Parathyroid adenoma (tissue), 2 donors: ENCODE measurements at regions not wholly inside any gene's neighbourhood (a gene's known extent, or its start where the extent isn't known, plus 50 kb on each side); places are given as distances from the start of the nearest gene placed in this dataset.
"Not testable (repeated sequence)": the region's sequence is repeated elsewhere in the genome, so short reads cannot be mapped to it uniquely, and the experiment has no call there.

Experiments used
- H2AFZ ChIP-seq: fragments of 300-600 bp; sonication (generic); one replicate; pipeline ENCODE4 v1.7.0; 2017; ENCODE audit warnings: antibody characterized with exemption, mild to moderate bottlenecking
- H3K27ac ChIP-seq: fragments of 300-600 bp; sonication (generic); one replicate; pipeline ENCODE4 v1.7.0; 2017
- H3K27me3 ChIP-seq: fragments of 300-600 bp; sonication (generic); one replicate; pipeline ENCODE4 v1.7.0; 2017; ENCODE audit warnings: low read length; ENCODE audit not compliant: control insufficient read depth, insufficient read depth
- H3K36me3 ChIP-seq: fragments of 300-600 bp; sonication (generic); one replicate; pipeline ENCODE4 v1.7.0; 2017; ENCODE audit warnings: low read length; ENCODE audit not compliant: control insufficient read depth, insufficient read depth
- H3K4me1 ChIP-seq: fragments of 300-600 bp; sonication (generic); one replicate; pipeline ENCODE4 v1.7.0; 2017; ENCODE audit warnings: control low read depth
- H3K4me2 ChIP-seq: fragments of 300-600 bp; sonication (generic); one replicate; pipeline ENCODE4 v1.7.0; 2017; ENCODE audit warnings: low read length
- H3K4me3 ChIP-seq: fragments of 300-600 bp; sonication (generic); one replicate; pipeline ENCODE4 v1.7.0; 2017; ENCODE audit warnings: low read depth, low read length
- H3K79me2 ChIP-seq: fragments of 300-600 bp; sonication (generic); one replicate; pipeline ENCODE4 v1.7.0; 2017; ENCODE audit warnings: control low read depth
- H3K9ac ChIP-seq: fragments of 300-600 bp; sonication (generic); one replicate; pipeline ENCODE4 v1.7.0; 2017; ENCODE audit warnings: mild to moderate bottlenecking
- H3K9me3 ChIP-seq: fragments of 300-600 bp; sonication (generic); one replicate; pipeline ENCODE4 v1.7.0; 2017; ENCODE audit warnings: low read length; ENCODE audit not compliant: control insufficient read depth
- CTCF ChIP-seq: fragments of 300-600 bp; sonication (generic); IDR thresholded peaks from one replicate; pipeline ENCODE4 v1.7.0; 2017; ENCODE audit warnings: antibody characterized with exemption, mild to moderate bottlenecking
- donor health status: primary hyperparathyroidism.

- H3K27ac ChIP-seq, result no peak overlapping the region
- H3K79me2 ChIP-seq, result no peaks in the 10 kb centered on the region
- no peak for TF ChIP-seq CTCF
- no peak overlapping the region for H3K4me3 ChIP-seq
- no peaks in the 10 kb centered on the region for H3K27me3 ChIP-seq
- no peak overlapping the region for H3K4me2 ChIP-seq
- no peaks in the 10 kb centered on the region for H3K4me1 ChIP-seq
- H2AFZ ChIP-seq, result no peak overlapping the region
- H3K9ac ChIP-seq, result no peak overlapping the region
- H3K9me3 ChIP-seq, result no peaks in the 10 kb centered on the region
- no peaks in the 10 kb centered on the region for H3K36me3 ChIP-seq
Measured at GRCh38 chr4:82124932-82125786, 248.6 kb downstream of the HNRNPD start.

DNA sequence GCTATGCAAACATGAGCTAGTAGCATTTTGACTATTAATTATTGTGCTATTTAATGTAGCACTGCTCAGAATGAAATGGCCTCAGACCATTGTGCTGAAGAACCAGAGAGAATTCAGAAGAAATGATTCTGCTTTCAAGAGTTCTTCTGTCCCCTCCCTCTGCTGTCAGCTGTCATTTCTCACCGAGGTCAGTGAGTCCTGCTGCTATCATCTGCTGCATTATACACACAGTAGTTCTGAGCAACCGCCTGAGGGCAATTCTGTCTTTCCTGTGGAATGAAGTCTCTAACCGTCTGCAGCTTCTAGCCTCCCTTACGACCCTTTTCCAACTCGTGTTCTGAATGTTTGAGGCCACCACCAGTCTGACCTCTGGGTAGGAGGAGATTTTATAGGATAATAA, 249.4 kb downstream of the HNRNPD start:
- no peaks in the 10 kb centered on the region for H3K4me1 ChIP-seq
- no peak overlapping the region for H3K4me3 ChIP-seq
- H3K4me2 ChIP-seq, result no peak overlapping the region
- no peak overlapping the region for H3K9ac ChIP-seq
- H3K36me3 ChIP-seq, result no peaks in the 10 kb centered on the region
- no peaks in the 10 kb centered on the region for H3K9me3 ChIP-seq
- H2AFZ ChIP-seq, result no peak overlapping the region
- no peak overlapping the region for H3K27ac ChIP-seq
- no peaks in the 10 kb centered on the region for H3K27me3 ChIP-seq
- TF ChIP-seq CTCF, result no peak
- H3K79me2 ChIP-seq, result no peaks in the 10 kb centered on the region

DNA sequence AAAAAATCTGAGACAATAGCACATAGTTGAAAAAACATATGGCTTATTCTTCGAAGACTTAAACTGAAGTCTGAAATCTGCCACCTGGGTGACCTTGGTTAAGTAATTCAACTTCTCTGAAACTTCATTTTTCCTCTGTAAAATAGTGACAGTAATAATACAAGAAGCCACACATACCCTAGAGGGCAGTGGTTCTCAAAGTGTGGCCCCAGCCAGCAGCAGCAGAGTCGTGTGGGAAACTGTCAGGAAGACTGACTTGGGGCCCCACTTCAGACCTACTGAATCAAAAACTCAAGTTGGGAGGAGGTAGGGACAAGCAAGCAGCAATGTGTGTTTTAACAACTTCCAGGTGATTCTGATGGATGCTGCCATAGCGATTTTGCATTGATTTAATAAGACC, 249.9 kb downstream of the HNRNPD start:
- Histone ChIP-seq H2AFZ (no peak overlapping the region), H3K4me2 (no peak overlapping the region), H3K4me3 (no peak overlapping the region), H3K9me3 (no peaks in the 10 kb centered on the region), H3K36me3 (no peaks in the 10 kb centered on the region), H3K79me2 (no peaks in the 10 kb centered on the region), H3K27me3 (no peaks in the 10 kb centered on the region), H3K9ac (no peak overlapping the region), H3K4me1 (no peaks in the 10 kb centered on the region), H3K27ac (no peak overlapping the region)
- TF ChIP-seq CTCF, result no peak

DNA sequence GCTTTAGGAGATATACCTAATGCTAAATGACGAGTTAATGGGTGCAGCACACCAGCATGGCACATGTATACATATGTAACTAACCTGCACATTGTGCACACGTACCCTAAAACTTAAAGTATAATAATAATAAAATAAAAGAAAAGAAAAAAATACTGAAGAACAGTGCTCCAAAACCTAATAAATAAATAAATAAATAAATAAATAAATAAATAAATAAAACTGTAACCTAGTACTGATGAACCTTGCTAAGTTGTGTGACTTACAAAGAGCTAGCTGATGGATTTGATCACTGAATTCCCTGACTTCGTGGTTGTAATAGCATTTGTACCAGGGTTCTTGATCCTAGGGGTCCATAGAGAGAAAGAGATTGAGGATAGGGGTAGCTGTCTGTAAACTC, 258.6 kb downstream of the HNRNPD start:
- H3K79me2 ChIP-seq, H3K9ac ChIP-seq, H3K9me3 ChIP-seq, H3K4me2 ChIP-seq, H3K27ac ChIP-seq, H3K36me3 ChIP-seq, H3K4me1 ChIP-seq, H3K4me3 ChIP-seq, H3K27me3 ChIP-seq, H2AFZ ChIP-seq: not testable (repeated sequence)

- Histone ChIP-seq H3K9me3 (no peaks in the 10 kb centered on the region), H3K27ac (no peak overlapping the region), H3K27me3 (no peaks in the 10 kb centered on the region), H3K79me2 (no peaks in the 10 kb centered on the region), H3K9ac (no peak overlapping the region), H2AFZ (no peak overlapping the region), H3K4me3 (no peak overlapping the region), H3K4me1 (no peaks in the 10 kb centered on the region), H3K36me3 (no peaks in the 10 kb centered on the region), H3K4me2 (no peak overlapping the region)
- no peak for TF ChIP-seq CTCF
Measured at GRCh38 chr4:82108506-82108905, 265.3 kb downstream of the HNRNPD start.
